ENCODE measurements at regions not wholly inside any gene's neighbourhood (a gene's known extent, or its start where the extent isn't known, plus 50 kb on each side); places are given as distances from the start of the nearest gene placed in this dataset.

DNA sequence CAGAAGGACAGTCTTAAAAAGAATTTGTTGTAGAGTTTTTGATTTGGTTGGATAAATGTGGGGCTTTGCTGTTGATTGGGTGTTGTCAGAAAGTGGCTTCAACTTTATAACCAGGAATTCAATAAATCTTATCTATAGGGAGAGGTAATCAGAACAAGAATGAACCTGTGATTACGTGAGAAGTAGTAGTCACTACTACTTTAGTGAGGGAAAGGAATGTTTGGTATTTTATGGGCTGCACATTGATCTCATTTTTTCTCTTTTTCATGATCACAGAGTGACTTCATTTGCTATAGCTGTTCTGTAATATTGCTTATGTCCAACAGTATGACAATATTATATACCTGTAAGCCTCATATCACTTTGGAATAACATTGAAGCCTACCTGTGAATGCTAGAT is 485.2 kb upstream of the BCHE start:
- CTCF ChIA-PET, result interaction anchor here (0.6 kb wide), 1 partner anchor 284 kb away, joined by 4 read pairs; no protein-coding TSS in a partner anchor
- no peak for TF ChIP-seq CTCF (conservative IDR thresholded peaks at IDR 0.05; ENCODE audit: low read depth)
- no peak overlapping the region for H3K27ac ChIP-seq
- POLR2A ChIA-PET (ENCODE audit: low non-redundant PET), result no interaction called here
- DNase-seq (ENCODE audit: low spot score), result peak; percentile 37

DNA sequence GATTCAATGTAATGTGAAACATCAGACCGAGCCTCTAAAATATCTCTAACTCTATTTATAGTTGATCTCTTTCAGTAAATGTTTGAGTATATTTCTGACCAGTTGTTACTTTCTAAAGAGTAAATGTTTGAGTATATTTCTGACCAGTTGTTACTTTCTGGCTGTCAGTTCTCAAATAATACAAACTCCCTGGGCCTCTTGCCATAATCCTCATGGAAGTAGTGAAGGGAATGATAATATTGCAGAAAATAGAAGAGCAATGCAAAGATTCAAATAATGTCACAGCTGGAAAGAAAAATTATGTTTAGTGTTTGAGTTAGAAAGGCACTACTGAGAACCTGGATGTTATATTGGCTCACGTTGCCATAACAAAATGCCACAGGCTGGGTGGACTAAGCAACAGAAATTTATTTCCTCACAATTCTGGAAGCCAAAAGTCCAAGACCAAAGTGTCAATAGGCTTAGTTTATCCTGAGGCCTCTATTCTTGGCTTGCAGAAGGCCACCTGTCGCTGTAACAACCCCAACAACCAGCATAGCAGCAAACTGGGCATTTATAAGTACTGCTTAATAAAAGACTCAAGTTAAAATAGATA is 470.6 kb upstream of the BCHE start:
- no peak overlapping the region for H3K27ac ChIP-seq
- CTCF ChIA-PET, result no interaction called here
- no peak for TF ChIP-seq CTCF (conservative IDR thresholded peaks at IDR 0.05; ENCODE audit: low read depth)
- POLR2A ChIA-PET (ENCODE audit: low non-redundant PET), result no interaction called here
- no peak for DNase-seq (ENCODE audit: low spot score)

- POLR2A ChIA-PET (ENCODE audit: low non-redundant PET), result no interaction called here
- no peak for DNase-seq (ENCODE audit: low spot score)
- CTCF ChIA-PET, result no interaction called here
- H3K27ac ChIP-seq, result no peak overlapping the region
- TF ChIP-seq CTCF (conservative IDR thresholded peaks at IDR 0.05; ENCODE audit: low read depth), result no peak
These were observed 467.4 kb upstream of the BCHE start for GRCh38 chr3:166304584-166304983.

DNA sequence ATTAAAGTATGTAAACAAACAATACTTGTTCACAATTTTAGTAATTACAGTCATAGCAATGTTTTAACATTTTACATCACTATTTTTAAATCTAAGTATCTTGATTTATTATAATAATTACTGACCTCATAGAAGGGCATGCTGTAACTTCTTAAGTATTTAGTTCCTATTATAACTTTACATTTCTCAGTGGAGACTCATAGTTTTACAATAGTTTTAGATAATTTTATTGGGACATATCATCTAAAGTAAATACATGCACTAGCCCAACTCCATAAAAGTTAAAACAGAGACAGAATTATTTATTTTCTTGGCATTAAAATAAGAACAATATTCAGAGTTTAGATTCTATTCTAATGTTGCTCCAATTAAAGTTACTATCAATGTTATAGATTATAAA is 466.5 kb upstream of the BCHE start:
- ChIA-PET CTCF (no interaction called here), POLR2A (ENCODE audit: low non-redundant PET) (no interaction called here)
- no peak for DNase-seq (ENCODE audit: low spot score)
- TF ChIP-seq CTCF (conservative IDR thresholded peaks at IDR 0.05; ENCODE audit: low read depth), result no peak
- H3K27ac ChIP-seq, result no peak overlapping the region

GRCh38 chr3:166302331-166302730 is 465.1 kb upstream of the BCHE start:
- POLR2A ChIA-PET (ENCODE audit: low non-redundant PET), result no interaction called here
- no peak overlapping the region for H3K27ac ChIP-seq
- CTCF ChIA-PET, result no interaction called here
- DNase-seq (ENCODE audit: low spot score), result no peak
- TF ChIP-seq CTCF (conservative IDR thresholded peaks at IDR 0.05; ENCODE audit: low read depth), result no peak

- CTCF ChIA-PET, result interaction anchor here (0.6 kb wide), 1 partner anchor 472 kb away, joined by 3 read pairs; no protein-coding TSS in a partner anchor
- TF ChIP-seq CTCF (conservative IDR thresholded peaks at IDR 0.05; ENCODE audit: low read depth), result no peak
- DNase-seq (ENCODE audit: low spot score), result no peak
- POLR2A ChIA-PET (ENCODE audit: low non-redundant PET), result no interaction called here
- H3K27ac ChIP-seq, result no peak overlapping the region
These were observed 459.1 kb upstream of the BCHE start for GRCh38 chr3:166296179-166296783.

Data from RWPE1 (cell line).